Naive B cell (primary cell): ENCODE measurements at regions not wholly inside any gene's neighbourhood (a gene's known extent, or its start where the extent isn't known, plus 50 kb on each side); places are given as distances from the start of the nearest gene placed in this dataset.
"Not testable (repeated sequence)": the region's sequence is repeated elsewhere in the genome, so short reads cannot be mapped to it uniquely, and the experiment has no call there.

ENCODE experiments used
- ATAC-seq, 2 donors: fragments of 150-1000 bp; cut with Tn5 transposase; 2 replicates each; pipeline ENCODE4 v1.10.0; 2021; ENCODE audit warnings: low read depth in 2 of 2, mild to moderate bottlenecking in 2 of 2, moderate library complexity in 2 of 2
- DNase-seq: peaks from one replicate; pipeline ENCODE4 v3.0.0; 2022
- H3K27ac Mint-ChIP-seq, 6 donors: one replicate each; pipeline ENCODE4 v1.8.0; 2020 to 2022; ENCODE audit warnings: mild to moderate bottlenecking in 6 of 6, mixed read lengths in 6 of 6, moderate library complexity in 5 of 6, inconsistent platforms in 2 of 6
- H3K27me3 Mint-ChIP-seq, 3 donors: one replicate each; pipeline ENCODE4 v1.8.0; 2021 to 2022; ENCODE audit warnings: mixed read lengths in 3 of 3, mild to moderate bottlenecking in 1 of 3
- H3K36me3 Mint-ChIP-seq, 2 donors: one replicate each; pipeline ENCODE4 v1.8.0; 2020 to 2022; ENCODE audit warnings: mixed read lengths in 2 of 2, inconsistent platforms in 1 of 2, mild to moderate bottlenecking in 1 of 2
- H3K4me1 Mint-ChIP-seq, 3 donors: one replicate each; pipeline ENCODE4 v1.8.0; 2020 to 2022; ENCODE audit warnings: mixed read lengths in 3 of 3, inconsistent platforms in 1 of 3, mild to moderate bottlenecking in 1 of 3, moderate library complexity in 1 of 3
- H3K4me3 Mint-ChIP-seq, 8 donors: one replicate each; pipeline ENCODE4 v1.8.0; 2020 to 2022; ENCODE audit warnings: mild to moderate bottlenecking in 8 of 8, mixed read lengths in 8 of 8, moderate library complexity in 8 of 8, inconsistent platforms in 2 of 8
- H3K9me3 Mint-ChIP-seq, 7 donors: one replicate each; pipeline ENCODE4 v1.8.0; 2020 to 2022; ENCODE audit warnings: mixed read lengths in 7 of 7, mild to moderate bottlenecking in 5 of 7, inconsistent platforms in 2 of 7, moderate library complexity in 1 of 7

DNA sequence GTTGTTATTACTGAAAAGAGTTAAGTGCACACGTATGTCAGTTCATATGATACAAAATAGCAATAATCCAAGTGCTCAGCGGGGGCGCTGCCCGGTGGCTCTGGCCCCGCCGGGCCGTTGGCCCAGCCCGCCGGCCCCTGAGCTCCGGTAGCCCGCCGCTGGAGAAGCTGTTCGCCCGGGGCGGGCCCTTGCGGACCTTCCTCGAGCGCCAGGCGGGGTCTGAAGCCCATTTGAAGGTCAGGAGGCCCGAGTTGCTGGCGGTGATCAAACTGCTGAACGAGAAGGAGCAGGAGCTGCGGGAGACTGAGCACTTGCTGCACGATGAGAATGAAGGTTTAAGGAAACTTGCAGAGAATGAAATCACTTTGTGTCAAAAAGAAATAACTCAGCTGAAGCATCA, 599.0 kb downstream of the TRIML1 start:
- H3K36me3 Mint-ChIP-seq, H3K27ac Mint-ChIP-seq, ATAC-seq, H3K4me1 Mint-ChIP-seq, H3K4me3 Mint-ChIP-seq, H3K27me3 Mint-ChIP-seq, H3K9me3 Mint-ChIP-seq, DNase-seq: not testable (repeated sequence)

GRCh38 chr4:188740172-188740571, 600.9 kb downstream of the TRIML1 start:
- not testable (repeated sequence) for H3K4me3 Mint-ChIP-seq, DNase-seq, H3K27me3 Mint-ChIP-seq, H3K4me1 Mint-ChIP-seq, H3K27ac Mint-ChIP-seq, ATAC-seq, H3K36me3 Mint-ChIP-seq
- H3K9me3 Mint-ChIP-seq: peaks cover 0 to 16% (median 1%) of the 10 kb centered on the region in 7 donors

DNA sequence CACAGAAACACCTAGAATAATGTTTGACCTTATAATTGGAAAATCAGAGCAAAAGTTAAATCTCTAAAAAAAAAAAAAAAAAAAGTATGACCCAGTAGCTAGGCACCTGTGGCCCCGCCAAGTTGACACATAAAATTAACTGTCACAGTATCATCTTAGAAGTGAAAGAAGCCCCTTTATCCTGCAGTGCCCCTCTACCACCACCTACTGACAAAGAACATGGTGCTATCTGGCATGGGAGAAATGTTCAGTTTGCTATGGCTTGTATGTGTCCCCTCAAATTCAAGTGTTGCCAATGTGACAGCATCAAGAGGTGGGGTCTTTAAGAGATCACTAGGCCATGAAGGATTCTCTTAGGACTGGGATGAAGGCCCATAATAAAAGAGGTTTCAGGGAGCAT, 601.5 kb downstream of the TRIML1 start:
- not testable (repeated sequence) for DNase-seq, H3K36me3 Mint-ChIP-seq, ATAC-seq, H3K4me1 Mint-ChIP-seq, H3K27ac Mint-ChIP-seq, H3K4me3 Mint-ChIP-seq, H3K27me3 Mint-ChIP-seq
- peaks cover 0 to 14% (median 0%) of the 10 kb centered on the region in 7 donors for H3K9me3 Mint-ChIP-seq

GRCh38 chr4:188754372-188755002, 615.2 kb downstream of the TRIML1 start:
- H3K4me1 Mint-ChIP-seq: no peaks in the 10 kb centered on the region
- H3K9me3 Mint-ChIP-seq: peaks cover 8 to 32% (median 11%) of the 10 kb centered on the region in 7 donors
- H3K36me3 Mint-ChIP-seq: peaks cover 0 to 11% of the 10 kb centered on the region in 2 donors
- no peak overlapping the region for H3K27ac Mint-ChIP-seq
- H3K4me3 Mint-ChIP-seq: no peak overlapping the region
- ATAC-seq: no peak
- no peaks in the 10 kb centered on the region for H3K27me3 Mint-ChIP-seq
- DNase-seq: no peak

- Mint-ChIP-seq H3K36me3 (no peaks in the 10 kb centered on the region), H3K4me1 (no peaks in the 10 kb centered on the region), H3K9me3 (peaks cover 3 to 15% (median 8%) of the 10 kb centered on the region in 7 donors), H3K4me3 (no peak overlapping the region), H3K27me3 (no peaks in the 10 kb centered on the region), H3K27ac (no peak overlapping the region)
- ATAC-seq: no peak
- no peak for DNase-seq
Observed at GRCh38 chr4:188767496-188767895, 628.3 kb downstream of the TRIML1 start.

GRCh38 chr4:188778905-188779304, 639.7 kb downstream of the TRIML1 start:
- Mint-ChIP-seq H3K27ac (no peak overlapping the region), H3K36me3 (no peaks in the 10 kb centered on the region), H3K4me3 (no peak overlapping the region), H3K27me3 (no peaks in the 10 kb centered on the region), H3K4me1 (no peaks in the 10 kb centered on the region), H3K9me3 (peaks cover 0 to 10% (median 3%) of the 10 kb centered on the region in 7 donors)
- DNase-seq (no peak), ATAC-seq (no peak)

GRCh38 chr4:188779581-188779980, 640.3 kb downstream of the TRIML1 start:
- Mint-ChIP-seq H3K4me1 (no peaks in the 10 kb centered on the region), H3K4me3 (no peak overlapping the region), H3K9me3 (peaks cover 0 to 10% (median 2%) of the 10 kb centered on the region in 7 donors), H3K27me3 (no peaks in the 10 kb centered on the region), H3K36me3 (no peaks in the 10 kb centered on the region), H3K27ac (no peak overlapping the region)
- no peak for ATAC-seq
- DNase-seq: no peak

GRCh38 chr4:188780028-188780427, 640.8 kb downstream of the TRIML1 start:
- H3K27me3 Mint-ChIP-seq: no peaks in the 10 kb centered on the region
- H3K27ac Mint-ChIP-seq: no peak overlapping the region
- peaks cover 0 to 8% (median 0%) of the 10 kb centered on the region in 7 donors for H3K9me3 Mint-ChIP-seq
- H3K36me3 Mint-ChIP-seq: no peaks in the 10 kb centered on the region
- no peaks in the 10 kb centered on the region for H3K4me1 Mint-ChIP-seq
- no peak overlapping the region for H3K4me3 Mint-ChIP-seq
- DNase-seq: no peak
- ATAC-seq: no peak

- H3K9me3 Mint-ChIP-seq: peaks cover 0 to 5% (median 0%) of the 10 kb centered on the region in 7 donors
- H3K4me1 Mint-ChIP-seq: no peaks in the 10 kb centered on the region
- DNase-seq: no peak
- no peaks in the 10 kb centered on the region for H3K27me3 Mint-ChIP-seq
- no peaks in the 10 kb centered on the region for H3K36me3 Mint-ChIP-seq
- no peak overlapping the region for H3K27ac Mint-ChIP-seq
- H3K4me3 Mint-ChIP-seq: no peak overlapping the region
- ATAC-seq: no peak
Observed at GRCh38 chr4:188780686-188781085, 641.4 kb downstream of the TRIML1 start.

- H3K36me3 Mint-ChIP-seq: no peaks in the 10 kb centered on the region
- H3K27ac Mint-ChIP-seq: no peak overlapping the region
- H3K4me1 Mint-ChIP-seq: no peaks in the 10 kb centered on the region
Observed at GRCh38 chr4:188781655-188782054, 642.4 kb downstream of the TRIML1 start.

GRCh38 chr4:188783175-188783574, 643.9 kb downstream of the TRIML1 start:
- Mint-ChIP-seq H3K4me1 (no peaks in the 10 kb centered on the region), H3K36me3 (no peaks in the 10 kb centered on the region), H3K9me3 (peaks cover 0 to 6% (median 0%) of the 10 kb centered on the region in 7 donors), H3K4me3 (no peak overlapping the region), H3K27ac (no peak overlapping the region), H3K27me3 (no peaks in the 10 kb centered on the region)
- DNase-seq (no peak), ATAC-seq (no peak)

More at GRCh38 chr4:188781655-188782054, 642.4 kb downstream of the TRIML1 start:
- ATAC-seq (no peak), DNase-seq (no peak)
- Mint-ChIP-seq H3K9me3 (peaks cover 0 to 4% (median 0%) of the 10 kb centered on the region in 7 donors), H3K27me3 (no peaks in the 10 kb centered on the region), H3K4me3 (no peak overlapping the region)

DNA sequence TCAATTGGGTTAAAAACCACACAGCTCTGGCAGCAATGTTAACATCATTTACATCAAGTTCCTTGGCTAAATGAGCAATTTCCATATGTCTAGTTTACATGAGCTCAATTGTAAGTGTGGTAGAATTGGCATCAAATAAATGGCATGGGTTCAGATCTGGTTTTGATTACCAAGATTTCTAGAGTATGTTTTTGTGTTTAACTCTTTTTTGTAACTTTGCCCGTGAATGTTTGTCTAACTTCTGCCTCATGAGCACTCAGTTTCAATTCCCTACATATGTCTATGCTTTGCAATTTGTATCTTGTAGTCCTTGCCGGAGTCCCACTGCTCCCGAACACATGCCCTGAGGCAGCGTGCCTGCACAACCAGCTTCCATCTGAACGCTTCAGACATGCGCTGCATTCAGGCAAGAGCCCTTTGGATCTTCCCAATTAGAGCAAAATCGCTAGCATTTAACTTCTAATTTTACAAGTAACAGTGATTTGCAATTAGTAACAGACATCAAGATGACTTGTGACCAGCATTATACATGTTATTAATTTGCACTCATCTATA, 644.4 kb downstream of the TRIML1 start:
- no peaks in the 10 kb centered on the region for H3K27me3 Mint-ChIP-seq
- H3K4me3 Mint-ChIP-seq: no peak overlapping the region
- ATAC-seq (no peak), DNase-seq (no peak)
- no peak overlapping the region for H3K27ac Mint-ChIP-seq
- peaks cover 0 to 6% (median 0%) of the 10 kb centered on the region in 7 donors for H3K9me3 Mint-ChIP-seq
- no peaks in the 10 kb centered on the region for H3K36me3 Mint-ChIP-seq
- no peaks in the 10 kb centered on the region for H3K4me1 Mint-ChIP-seq

DNA sequence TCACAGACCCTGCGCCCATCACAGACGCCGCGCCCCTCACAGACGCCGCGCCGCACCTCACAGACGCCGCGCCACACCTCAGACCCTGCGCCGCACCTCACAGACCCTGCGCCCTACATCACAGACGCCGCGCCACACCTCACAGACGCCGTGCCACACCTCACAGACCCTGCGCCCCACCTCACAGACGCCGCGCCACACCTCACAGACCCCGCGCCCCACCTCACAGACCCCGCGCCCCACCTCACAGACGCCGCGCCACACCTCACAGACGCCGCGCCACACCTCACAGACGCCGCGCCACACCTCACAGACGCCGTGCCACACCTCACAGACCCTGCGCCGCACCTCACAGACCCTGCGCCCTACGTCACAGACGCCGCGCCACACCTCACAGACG, 657.4 kb downstream of the TRIML1 start:
- not testable (repeated sequence) for DNase-seq, H3K36me3 Mint-ChIP-seq, H3K4me1 Mint-ChIP-seq, ATAC-seq, H3K4me3 Mint-ChIP-seq, H3K27ac Mint-ChIP-seq, H3K27me3 Mint-ChIP-seq
- peaks cover 0 to 10% (median 2%) of the 10 kb centered on the region in 7 donors for H3K9me3 Mint-ChIP-seq

GRCh38 chr4:188797011-188797410, 657.8 kb downstream of the TRIML1 start:
- H3K9me3 Mint-ChIP-seq: peaks cover 0 to 10% (median 2%) of the 10 kb centered on the region in 7 donors
- not testable (repeated sequence) for DNase-seq, ATAC-seq, H3K4me1 Mint-ChIP-seq, H3K36me3 Mint-ChIP-seq, H3K27me3 Mint-ChIP-seq, H3K27ac Mint-ChIP-seq, H3K4me3 Mint-ChIP-seq
